ENCODE measurements at regions not wholly inside any gene's neighbourhood (a gene's known extent, or its start where the extent isn't known, plus 50 kb on each side); places are given as distances from the start of the nearest gene placed in this dataset.

- no peak for TF ChIP-seq POLR2A (IDR thresholded peaks at IDR 0.05; ENCODE audit: low read length)
- TF ChIP-seq GATA1 (IDR thresholded peaks at IDR 0.05; ENCODE audit: low read depth, low read length): no peak
These were observed 229.0 kb downstream of the STK31 start for GRCh38 chr7:23938937-23939552.
